Neuronal stem cell (in vitro differentiated cells): ENCODE measurements at regions not wholly inside any gene's neighbourhood (a gene's known extent, or its start where the extent isn't known, plus 50 kb on each side); places are given as distances from the start of the nearest gene placed in this dataset.

Experiments used
- DNase-seq: peaks from one replicate; pipeline ENCODE4 v3.0.0-alpha.2; 2013; ENCODE audit warnings: low spot score
- H2AFZ ChIP-seq: one replicate; pipeline ENCODE4 v1.6.1; 2013; ENCODE audit warnings: mild to moderate bottlenecking, low read length, inconsistent platforms
- H2AK5ac ChIP-seq: 2 replicates; pipeline ENCODE4 v1.6.1; 2013; ENCODE audit warnings: low read depth, mild to moderate bottlenecking, inconsistent platforms, low read length, moderate library complexity, mixed read lengths
- H2BK120ac ChIP-seq: 2 replicates; pipeline ENCODE4 v1.6.1; 2013; ENCODE audit warnings: low read depth, mild to moderate bottlenecking, inconsistent platforms, low read length, moderate library complexity, mixed read lengths
- H2BK12ac ChIP-seq: one replicate; pipeline ENCODE4 v1.6.1; 2013; ENCODE audit warnings: low read length, inconsistent platforms
- H2BK15ac ChIP-seq: 2 replicates; pipeline ENCODE4 v1.6.1; 2013; ENCODE audit warnings: mild to moderate bottlenecking, low read length, inconsistent platforms, mixed read lengths
- H2BK5ac ChIP-seq: one replicate; pipeline ENCODE4 v1.6.1; 2013; ENCODE audit warnings: inconsistent platforms, mild to moderate bottlenecking, low read length, moderate library complexity
- H3K14ac ChIP-seq: one replicate; pipeline ENCODE4 v1.6.1; 2013; ENCODE audit warnings: low read length, inconsistent platforms
- H3K18ac ChIP-seq: 2 replicates; pipeline ENCODE4 v1.6.1; 2013; ENCODE audit warnings: low read length, inconsistent platforms
- H3K23ac ChIP-seq: 2 replicates; pipeline ENCODE4 v1.6.1; 2013; ENCODE audit warnings: low read depth, mild to moderate bottlenecking, mixed read lengths, low read length, inconsistent platforms; ENCODE audit not compliant: poor library complexity
- H3K27ac ChIP-seq: replicated peaks from 3 replicates; pipeline ENCODE4 v1.5.1; 2013; ENCODE audit warnings: low read length, inconsistent platforms
- H3K27me3 ChIP-seq, 3 experiments: 2 replicates each; pipeline ENCODE4 v1.6.1; 2013; ENCODE audit warnings: low read length in 3 of 3, mild to moderate bottlenecking in 2 of 3, inconsistent platforms in 1 of 3, low read depth in 1 of 3, mixed read lengths in 1 of 3, moderate library complexity in 1 of 3; ENCODE audit not compliant: control insufficient read depth in 3 of 3, insufficient read depth in 3 of 3
- H3K36me3 ChIP-seq, 2 donors: replicated peaks in 1 of 2; 2 replicates each; pipeline ENCODE4 v1.6.1; 2013; ENCODE audit warnings: low read length in 2 of 2; ENCODE audit not compliant: control insufficient read depth in 2 of 2, insufficient read depth in 2 of 2
- H3K4ac ChIP-seq: 2 replicates; pipeline ENCODE4 v1.6.1; 2013; ENCODE audit warnings: inconsistent platforms, mild to moderate bottlenecking, low read length, moderate library complexity
- H3K4me1 ChIP-seq, 2 donors: 1 replicate in 1 of 2; 2 replicates in 1 of 2; pipeline ENCODE4 v1.6.1; 2013; ENCODE audit warnings: low read length in 2 of 2, low read depth in 1 of 2; ENCODE audit not compliant: control insufficient read depth in 2 of 2, insufficient read depth in 1 of 2
- H3K4me2 ChIP-seq: one replicate; pipeline ENCODE4 v1.6.1; 2013; ENCODE audit warnings: mild to moderate bottlenecking, low read length, inconsistent platforms; ENCODE audit not compliant: insufficient read depth, poor library complexity, severe bottlenecking
- H3K4me3 ChIP-seq, 2 donors: 2 replicates each; pipeline ENCODE4 v1.5.1; 2013; ENCODE audit warnings: low read length in 2 of 2, mild to moderate bottlenecking in 2 of 2, inconsistent platforms in 1 of 2, moderate library complexity in 1 of 2
- H3K79me1 ChIP-seq: one replicate; pipeline ENCODE4 v1.6.1; 2013; ENCODE audit warnings: low read depth, mild to moderate bottlenecking, inconsistent platforms, low read length, moderate library complexity
- H3K9ac ChIP-seq: one replicate; pipeline ENCODE4 v1.6.1; 2013; ENCODE audit warnings: mild to moderate bottlenecking, low read depth, low read length, inconsistent platforms; ENCODE audit not compliant: poor library complexity
- H3K9me3 ChIP-seq, 2 donors: replicated peaks in 1 of 2; 2 replicates each; pipeline versions ENCODE3 to v1.6.1; 2013; ENCODE audit warnings: low read length in 2 of 2, mild to moderate bottlenecking in 2 of 2, inconsistent platforms in 1 of 2, low read depth in 1 of 2, mixed read lengths in 1 of 2, moderate library complexity in 1 of 2; ENCODE audit not compliant: control insufficient read depth in 2 of 2, insufficient read depth in 1 of 2
- H4K8ac ChIP-seq: one replicate; pipeline ENCODE4 v1.6.1; 2013; ENCODE audit warnings: low read depth, mild to moderate bottlenecking, inconsistent platforms, low read length, moderate library complexity
- H4K91ac ChIP-seq: one replicate; pipeline ENCODE4 v1.6.1; 2013; ENCODE audit warnings: low read length, low read depth, mild to moderate bottlenecking, inconsistent platforms; ENCODE audit not compliant: poor library complexity
- WGBS, 2 donors: extraction: QIAGEN DNeasy Blood & Tissue Kit; methylation state at CpG; one replicate each; pipeline ENCODE4 v1.1.7; 2013; ENCODE audit warnings: missing lambda C conversion rate in 2 of 2, mixed read lengths in 1 of 2; ENCODE audit not compliant: insufficient read length in 2 of 2, insufficient replicate concordance in 1 of 2; ENCODE audit errors: extremely low coverage in 2 of 2; 5-methylcytosine and 5-hydroxymethylcytosine counted together

DNA sequence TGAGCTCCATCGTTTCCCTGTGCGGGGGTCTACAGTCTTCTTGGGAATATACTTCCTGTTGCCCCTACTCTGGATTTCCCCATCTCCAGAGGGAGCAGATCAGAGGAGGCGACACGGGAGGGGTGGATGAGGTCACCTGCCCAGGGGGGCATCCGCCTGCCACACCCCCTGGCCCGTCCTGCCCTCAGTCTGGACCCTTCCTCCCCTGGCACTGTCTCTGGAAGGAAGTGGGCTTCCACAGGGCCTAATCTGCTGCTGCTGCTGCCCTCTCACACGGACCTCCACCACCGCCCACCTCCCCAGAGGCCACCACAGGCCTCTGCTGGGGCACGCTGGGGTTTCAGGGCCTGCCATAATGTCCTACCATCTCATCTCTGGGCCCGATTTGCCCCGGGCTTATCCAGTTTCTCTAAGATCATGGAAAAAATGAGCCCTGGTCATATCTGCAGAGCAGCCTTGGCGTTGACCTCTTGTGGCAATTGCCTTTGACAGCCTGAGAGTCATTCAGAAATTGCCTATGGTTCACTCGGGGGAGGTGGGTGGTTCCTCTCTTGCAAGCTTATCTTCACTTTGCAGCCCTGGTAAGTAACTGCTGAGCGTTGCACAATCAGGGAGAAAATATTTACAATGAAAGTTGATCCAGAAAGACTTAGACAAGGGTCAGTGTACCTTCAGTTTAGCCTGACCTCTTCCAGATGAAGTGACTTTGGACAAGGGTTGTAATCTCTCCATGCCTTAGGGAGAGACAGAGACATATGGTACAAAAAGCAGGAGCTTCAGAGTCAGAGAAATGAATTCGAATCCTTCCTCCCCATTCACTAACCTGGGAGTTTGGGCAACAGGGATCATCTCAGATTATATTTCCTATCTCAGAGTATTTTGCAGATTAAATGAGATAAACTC, 252.4 kb downstream of the TOMM20 start:
- Histone ChIP-seq H3K14ac (no peak overlapping the region), H2BK12ac (no peak overlapping the region), H3K27me3 (no peaks in the 10 kb centered on the region), H3K27ac (no peak overlapping the region), H3K4me2 (no peak overlapping the region), H4K8ac (no peak overlapping the region), H2BK15ac (no peak overlapping the region), H3K4me3 (no peak overlapping the region), H2BK120ac (peak overlapping the region; percentile 84), H3K18ac (peak overlapping the region; percentile 69), H2AK5ac (peak overlapping the region; percentile 56), H2AFZ (peak overlapping the region; percentile 22), H3K23ac (no peak overlapping the region), H3K36me3 (no peaks in the 10 kb centered on the region), H3K4ac (no peak overlapping the region), H3K79me1 (no peaks in the 10 kb centered on the region), H3K9me3 (no peaks in the 10 kb centered on the region), H2BK5ac (no peak overlapping the region), H4K91ac (no peak overlapping the region), H3K9ac (no peak overlapping the region), H3K4me1 (peaks cover 5 to 8% of the 10 kb centered on the region in 2 donors)
- no CpG with 5 or more reads among the region's 15 CpGs for WGBS, 2 donors
- no peak for DNase-seq

DNA sequence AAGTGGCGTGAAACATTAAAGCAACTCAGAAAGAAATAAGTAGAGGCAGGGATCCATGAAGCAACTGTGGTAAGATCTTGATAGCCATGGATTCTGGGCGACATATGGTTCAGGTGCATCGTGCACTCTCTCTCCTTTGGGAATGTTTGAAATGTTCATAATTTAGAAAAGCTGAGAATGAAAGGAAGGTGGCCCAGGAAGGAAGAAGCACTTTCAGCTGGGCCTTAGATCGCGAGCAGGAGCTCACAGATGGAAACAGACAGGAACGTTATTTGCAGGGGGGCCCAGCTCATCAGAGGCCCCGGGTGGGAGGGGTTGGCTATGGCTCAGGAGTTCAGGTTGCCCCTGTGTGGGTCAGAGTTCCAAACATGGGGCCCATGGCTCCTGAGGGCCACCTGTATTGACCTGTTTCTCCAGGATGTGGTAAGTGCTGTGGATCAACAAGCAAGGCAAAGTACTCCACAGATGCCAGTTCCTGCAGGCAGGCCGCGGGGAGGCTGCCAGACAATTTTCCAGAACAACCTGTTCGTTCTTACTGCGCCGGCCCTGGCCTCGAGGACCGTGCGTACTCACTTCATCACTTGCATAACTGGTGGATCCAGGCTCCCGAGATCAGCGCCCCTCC, 253.2 kb downstream of the TOMM20 start:
- Histone ChIP-seq H2BK15ac (no peak overlapping the region), H3K4ac (no peak overlapping the region), H3K79me1 (no peaks in the 10 kb centered on the region), H2BK12ac (no peak overlapping the region), H3K27ac (no peak overlapping the region), H3K14ac (peak overlapping the region; percentile 43), H2AFZ (no peak overlapping the region), H4K8ac (no peak overlapping the region), H3K27me3 (no peaks in the 10 kb centered on the region), H2AK5ac (peak overlapping the region; percentile 56), H3K23ac (no peak overlapping the region), H3K9ac (no peak overlapping the region), H2BK120ac (peak overlapping the region; percentile 84), H3K4me3 (no peak overlapping the region), H2BK5ac (no peak overlapping the region), H3K4me1 (peaks cover 5 to 8% of the 10 kb centered on the region in 2 donors), H3K36me3 (no peaks in the 10 kb centered on the region), H3K4me2 (no peak overlapping the region), H3K18ac (peak overlapping the region; percentile 39), H3K9me3 (no peaks in the 10 kb centered on the region), H4K91ac (no peak overlapping the region)
- no peak for DNase-seq
- no CpG with 5 or more reads among the region's 17 CpGs for WGBS, 2 donors

DNA sequence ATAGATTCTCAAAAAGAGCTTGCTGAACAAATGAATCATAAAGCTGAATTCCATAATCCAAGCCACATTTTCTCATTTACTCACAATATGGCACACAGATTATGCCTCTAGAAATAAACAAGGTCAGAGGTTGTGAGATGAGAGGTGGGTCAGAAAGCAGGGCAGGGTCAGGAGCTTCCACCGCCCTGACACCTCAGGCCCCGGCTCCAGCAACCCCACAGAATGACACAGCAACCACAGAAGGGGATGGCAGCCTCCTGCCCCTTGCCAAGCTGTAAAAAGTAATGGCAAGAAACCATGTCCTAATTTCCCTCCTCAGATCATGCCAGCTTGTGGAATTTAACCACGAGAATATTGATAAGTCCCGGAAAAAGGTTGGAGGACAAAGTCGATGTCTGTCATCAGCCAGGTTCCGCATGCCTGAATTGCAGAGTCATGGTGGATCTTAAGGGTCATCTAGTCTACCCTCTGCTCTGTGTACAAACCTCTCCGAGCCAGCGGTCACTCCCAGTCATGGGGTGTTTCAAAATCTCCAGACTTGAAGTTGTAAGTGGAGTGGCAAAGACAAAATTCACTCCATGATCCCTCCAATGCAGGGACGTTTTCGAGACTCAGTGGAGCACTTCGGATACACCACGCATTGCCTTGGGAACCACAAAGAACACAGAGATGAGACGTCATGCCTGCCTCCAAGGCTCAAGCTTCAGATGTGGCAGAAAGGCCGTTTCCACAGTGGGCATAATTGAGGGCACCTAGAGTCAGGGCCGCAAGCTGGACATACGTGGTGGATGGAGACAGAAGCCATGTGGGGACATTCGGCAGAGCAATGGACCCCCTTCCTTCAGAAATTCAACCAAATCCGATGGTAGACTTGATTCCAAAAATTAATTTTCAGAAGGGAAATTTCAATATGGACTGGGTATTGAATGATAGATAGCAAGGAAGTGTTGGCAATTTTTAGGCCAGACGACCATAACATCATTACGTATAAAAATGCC, 254.0 kb downstream of the TOMM20 start:
- no peaks in the 10 kb centered on the region for H3K36me3 ChIP-seq
- no peak overlapping the region for H3K4me2 ChIP-seq
- no peak overlapping the region for H3K18ac ChIP-seq
- no peak overlapping the region for H2AK5ac ChIP-seq
- no peak overlapping the region for H3K4ac ChIP-seq
- no peak overlapping the region for H3K9ac ChIP-seq
- no peaks in the 10 kb centered on the region for H3K9me3 ChIP-seq
- no peak overlapping the region for H3K4me3 ChIP-seq
- no peaks in the 10 kb centered on the region for H3K27me3 ChIP-seq
- no CpG with 5 or more reads among the region's 20 CpGs for WGBS, 2 donors
- H3K4me1 ChIP-seq, result peaks cover 5 to 8% of the 10 kb centered on the region in 2 donors
- H3K27ac ChIP-seq, result no peak overlapping the region
- no peak overlapping the region for H2BK15ac ChIP-seq
- H4K8ac ChIP-seq, result no peak overlapping the region
- H2BK120ac ChIP-seq, result no peak overlapping the region
- no peaks in the 10 kb centered on the region for H3K79me1 ChIP-seq
- no peak for DNase-seq
- H4K91ac ChIP-seq, result no peak overlapping the region
- H3K14ac ChIP-seq, result no peak overlapping the region
- peak overlapping the region; percentile 53 for H2AFZ ChIP-seq
- no peak overlapping the region for H3K23ac ChIP-seq
- H2BK5ac ChIP-seq, result no peak overlapping the region
- H2BK12ac ChIP-seq, result no peak overlapping the region
